K562 (cell line): ENCODE measurements at regions not wholly inside any gene's neighbourhood (a gene's known extent, or its start where the extent isn't known, plus 50 kb on each side); places are given as distances from the start of the nearest gene placed in this dataset.

Experiments used
- DPF2 ChIP-seq: fragments of 450-650 bp; IDR thresholded peaks from 2 replicates; pipeline ENCODE4 v1.6.1; 2016
- EWSR1 ChIP-seq: fragments of 450-650 bp; IDR thresholded peaks from 2 replicates; pipeline ENCODE4 v1.6.1; 2018; ENCODE audit warnings: borderline replicate concordance, mild to moderate bottlenecking, low read depth, moderate library complexity; ENCODE audit not compliant: partially characterized antibody
- FOXJ3 ChIP-seq: sonication (generic); formaldehyde crosslinking; IDR thresholded peaks from 2 replicates; pipeline ENCODE4 v1.4.0; 2020; ENCODE audit warnings: mild to moderate bottlenecking, missing genetic modification reagents
- MCM7 ChIP-seq, 2 experiments: fragments of 450-650 bp; IDR thresholded peaks; 2 replicates each; pipeline ENCODE4 v1.6.1; 2016 to 2018
- MYBL2 ChIP-seq, 2 experiments: fragments of 450-650 bp in 1 of 2; sonication (generic) in 1 of 2; formaldehyde crosslinking in 1 of 2; IDR thresholded peaks; 2 replicates each; pipeline versions ENCODE4 v1.6.1 to v1.8.1; 2017 to 2022; ENCODE audit warnings: borderline replicate concordance in 1 of 2, inconsistent platforms in 1 of 2, low read depth in 1 of 2, mild to moderate bottlenecking in 1 of 2, missing genetic modification reagents in 1 of 2, moderate library complexity in 1 of 2
- SNAPC5 ChIP-seq: fragments of 250-450 bp; sonication (Bioruptor Pico); IDR thresholded peaks from 2 replicates; pipeline ENCODE4 v1.8.0; 2021; ENCODE audit warnings: moderate library complexity, mild to moderate bottlenecking, inconsistent platforms
- TCFL5 ChIP-seq: fragments of 250-450 bp; sonication (Bioruptor Pico); conservative IDR thresholded peaks from 2 replicates; pipeline ENCODE4 v1.6.1; 2021; ENCODE audit warnings: mild to moderate bottlenecking, moderate library complexity, matching md5 sums
- ZC3H4 ChIP-seq: sonication (generic); formaldehyde crosslinking; IDR thresholded peaks from 2 replicates; pipeline ENCODE4 v1.9.0; 2021; ENCODE audit warnings: missing genetic modification reagents, borderline replicate concordance
- ZEB2 ChIP-seq: fragments of 450-650 bp; IDR thresholded peaks from 2 replicates; pipeline ENCODE4 v1.6.1; 2016
- TF ChIP-seq, protein P1 (sequence below): fragments of 250-450 bp; sonication (Bioruptor Pico); IDR thresholded peaks from 2 replicates; pipeline ENCODE4 v1.5.0; 2021
- TF ChIP-seq, protein P2 (sequence below): fragments of 200-600 bp; sonication (generic); IDR thresholded peaks from one replicate; pipeline ENCODE4 v1.6.1; 2012; ENCODE audit warnings: mild to moderate bottlenecking, low read depth, low read length, inconsistent platforms
- TF ChIP-seq, protein P3 (sequence below): fragments of 250-450 bp; sonication (Bioruptor Pico); IDR thresholded peaks from 2 replicates; pipeline ENCODE4 v1.8.0; 2021; ENCODE audit warnings: borderline replicate concordance, mild to moderate bottlenecking, moderate library complexity; ENCODE audit not compliant: poor library complexity, severe bottlenecking

DNA sequence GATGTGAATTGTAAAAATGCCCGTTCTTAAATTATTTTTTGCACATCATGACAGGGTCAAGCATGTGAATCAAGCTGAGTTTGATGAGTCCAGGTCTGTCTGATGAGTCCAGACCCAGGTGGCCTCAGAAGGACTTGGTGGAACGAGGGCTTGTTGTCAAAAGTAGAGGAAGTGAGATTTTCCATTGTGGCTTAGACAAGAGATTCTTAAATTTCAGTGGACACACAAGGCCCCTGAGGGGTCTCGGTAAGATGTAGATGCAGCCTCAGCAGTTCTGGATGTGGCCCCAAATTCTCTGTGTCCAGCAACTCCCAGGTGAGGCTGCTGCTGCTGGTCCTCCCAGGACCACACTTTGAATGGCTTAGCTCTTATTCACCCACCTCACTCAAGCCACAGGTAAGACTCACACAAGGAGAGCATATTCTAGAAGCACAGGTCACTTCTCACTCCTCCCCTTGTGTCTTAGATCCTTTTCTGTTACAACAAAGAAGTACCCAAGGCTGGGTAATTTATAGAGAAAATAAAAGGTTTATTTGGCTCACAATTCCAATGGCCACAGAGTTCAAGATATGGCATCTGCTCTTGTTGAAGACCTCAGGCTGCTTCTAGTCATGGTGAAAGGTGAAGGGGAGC lies 98.8 kb downstream of the GGTLC2 start (continued):
- TF ChIP-seq EWSR1 = no peak
- TF ChIP-seq ZEB2 = no peak
- no peak for TF ChIP-seq DPF2
- TF ChIP-seq MCM7 (IDR thresholded peaks at IDR 0.05) = no peak
- no peak for TF ChIP-seq TCFL5
- TF ChIP-seq, protein P1, sequence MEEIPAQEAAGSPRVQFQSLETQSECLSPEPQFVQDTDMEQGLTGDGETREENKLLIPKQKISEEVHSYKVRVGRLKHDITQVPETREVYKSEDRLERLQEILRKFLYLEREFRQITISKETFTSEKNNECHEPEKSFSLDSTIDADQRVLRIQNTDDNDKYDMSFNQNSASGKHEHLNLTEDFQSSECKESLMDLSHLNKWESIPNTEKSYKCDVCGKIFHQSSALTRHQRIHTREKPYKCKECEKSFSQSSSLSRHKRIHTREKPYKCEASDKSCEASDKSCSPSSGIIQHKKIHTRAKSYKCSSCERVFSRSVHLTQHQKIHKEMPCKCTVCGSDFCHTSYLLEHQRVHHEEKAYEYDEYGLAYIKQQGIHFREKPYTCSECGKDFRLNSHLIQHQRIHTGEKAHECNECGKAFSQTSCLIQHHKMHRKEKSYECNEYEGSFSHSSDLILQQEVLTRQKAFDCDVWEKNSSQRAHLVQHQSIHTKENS (CRISPR knock-in tag) = peak; percentile 88; the same call in 1 of the 2 replicates
- TF ChIP-seq SNAPC5 (CRISPR knock-in tag) = no peak
- TF ChIP-seq FOXJ3 = 0 out of 2 replicates have a peak, but pooled peaks have one; percentile 7
- TF ChIP-seq, protein P2, sequence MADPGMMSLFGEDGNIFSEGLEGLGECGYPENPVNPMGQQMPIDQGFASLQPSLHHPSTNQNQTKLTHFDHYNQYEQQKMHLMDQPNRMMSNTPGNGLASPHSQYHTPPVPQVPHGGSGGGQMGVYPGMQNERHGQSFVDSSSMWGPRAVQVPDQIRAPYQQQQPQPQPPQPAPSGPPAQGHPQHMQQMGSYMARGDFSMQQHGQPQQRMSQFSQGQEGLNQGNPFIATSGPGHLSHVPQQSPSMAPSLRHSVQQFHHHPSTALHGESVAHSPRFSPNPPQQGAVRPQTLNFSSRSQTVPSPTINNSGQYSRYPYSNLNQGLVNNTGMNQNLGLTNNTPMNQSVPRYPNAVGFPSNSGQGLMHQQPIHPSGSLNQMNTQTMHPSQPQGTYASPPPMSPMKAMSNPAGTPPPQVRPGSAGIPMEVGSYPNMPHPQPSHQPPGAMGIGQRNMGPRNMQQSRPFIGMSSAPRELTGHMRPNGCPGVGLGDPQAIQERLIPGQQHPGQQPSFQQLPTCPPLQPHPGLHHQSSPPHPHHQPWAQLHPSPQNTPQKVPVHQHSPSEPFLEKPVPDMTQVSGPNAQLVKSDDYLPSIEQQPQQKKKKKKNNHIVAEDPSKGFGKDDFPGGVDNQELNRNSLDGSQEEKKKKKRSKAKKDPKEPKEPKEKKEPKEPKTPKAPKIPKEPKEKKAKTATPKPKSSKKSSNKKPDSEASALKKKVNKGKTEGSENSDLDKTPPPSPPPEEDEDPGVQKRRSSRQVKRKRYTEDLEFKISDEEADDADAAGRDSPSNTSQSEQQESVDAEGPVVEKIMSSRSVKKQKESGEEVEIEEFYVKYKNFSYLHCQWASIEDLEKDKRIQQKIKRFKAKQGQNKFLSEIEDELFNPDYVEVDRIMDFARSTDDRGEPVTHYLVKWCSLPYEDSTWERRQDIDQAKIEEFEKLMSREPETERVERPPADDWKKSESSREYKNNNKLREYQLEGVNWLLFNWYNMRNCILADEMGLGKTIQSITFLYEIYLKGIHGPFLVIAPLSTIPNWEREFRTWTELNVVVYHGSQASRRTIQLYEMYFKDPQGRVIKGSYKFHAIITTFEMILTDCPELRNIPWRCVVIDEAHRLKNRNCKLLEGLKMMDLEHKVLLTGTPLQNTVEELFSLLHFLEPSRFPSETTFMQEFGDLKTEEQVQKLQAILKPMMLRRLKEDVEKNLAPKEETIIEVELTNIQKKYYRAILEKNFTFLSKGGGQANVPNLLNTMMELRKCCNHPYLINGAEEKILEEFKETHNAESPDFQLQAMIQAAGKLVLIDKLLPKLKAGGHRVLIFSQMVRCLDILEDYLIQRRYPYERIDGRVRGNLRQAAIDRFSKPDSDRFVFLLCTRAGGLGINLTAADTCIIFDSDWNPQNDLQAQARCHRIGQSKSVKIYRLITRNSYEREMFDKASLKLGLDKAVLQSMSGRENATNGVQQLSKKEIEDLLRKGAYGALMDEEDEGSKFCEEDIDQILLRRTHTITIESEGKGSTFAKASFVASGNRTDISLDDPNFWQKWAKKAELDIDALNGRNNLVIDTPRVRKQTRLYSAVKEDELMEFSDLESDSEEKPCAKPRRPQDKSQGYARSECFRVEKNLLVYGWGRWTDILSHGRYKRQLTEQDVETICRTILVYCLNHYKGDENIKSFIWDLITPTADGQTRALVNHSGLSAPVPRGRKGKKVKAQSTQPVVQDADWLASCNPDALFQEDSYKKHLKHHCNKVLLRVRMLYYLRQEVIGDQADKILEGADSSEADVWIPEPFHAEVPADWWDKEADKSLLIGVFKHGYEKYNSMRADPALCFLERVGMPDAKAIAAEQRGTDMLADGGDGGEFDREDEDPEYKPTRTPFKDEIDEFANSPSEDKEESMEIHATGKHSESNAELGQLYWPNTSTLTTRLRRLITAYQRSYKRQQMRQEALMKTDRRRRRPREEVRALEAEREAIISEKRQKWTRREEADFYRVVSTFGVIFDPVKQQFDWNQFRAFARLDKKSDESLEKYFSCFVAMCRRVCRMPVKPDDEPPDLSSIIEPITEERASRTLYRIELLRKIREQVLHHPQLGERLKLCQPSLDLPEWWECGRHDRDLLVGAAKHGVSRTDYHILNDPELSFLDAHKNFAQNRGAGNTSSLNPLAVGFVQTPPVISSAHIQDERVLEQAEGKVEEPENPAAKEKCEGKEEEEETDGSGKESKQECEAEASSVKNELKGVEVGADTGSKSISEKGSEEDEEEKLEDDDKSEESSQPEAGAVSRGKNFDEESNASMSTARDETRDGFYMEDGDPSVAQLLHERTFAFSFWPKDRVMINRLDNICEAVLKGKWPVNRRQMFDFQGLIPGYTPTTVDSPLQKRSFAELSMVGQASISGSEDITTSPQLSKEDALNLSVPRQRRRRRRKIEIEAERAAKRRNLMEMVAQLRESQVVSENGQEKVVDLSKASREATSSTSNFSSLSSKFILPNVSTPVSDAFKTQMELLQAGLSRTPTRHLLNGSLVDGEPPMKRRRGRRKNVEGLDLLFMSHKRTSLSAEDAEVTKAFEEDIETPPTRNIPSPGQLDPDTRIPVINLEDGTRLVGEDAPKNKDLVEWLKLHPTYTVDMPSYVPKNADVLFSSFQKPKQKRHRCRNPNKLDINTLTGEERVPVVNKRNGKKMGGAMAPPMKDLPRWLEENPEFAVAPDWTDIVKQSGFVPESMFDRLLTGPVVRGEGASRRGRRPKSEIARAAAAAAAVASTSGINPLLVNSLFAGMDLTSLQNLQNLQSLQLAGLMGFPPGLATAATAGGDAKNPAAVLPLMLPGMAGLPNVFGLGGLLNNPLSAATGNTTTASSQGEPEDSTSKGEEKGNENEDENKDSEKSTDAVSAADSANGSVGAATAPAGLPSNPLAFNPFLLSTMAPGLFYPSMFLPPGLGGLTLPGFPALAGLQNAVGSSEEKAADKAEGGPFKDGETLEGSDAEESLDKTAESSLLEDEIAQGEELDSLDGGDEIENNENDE = no peak
- TF ChIP-seq ZC3H4 = no peak
- TF ChIP-seq, protein P3, sequence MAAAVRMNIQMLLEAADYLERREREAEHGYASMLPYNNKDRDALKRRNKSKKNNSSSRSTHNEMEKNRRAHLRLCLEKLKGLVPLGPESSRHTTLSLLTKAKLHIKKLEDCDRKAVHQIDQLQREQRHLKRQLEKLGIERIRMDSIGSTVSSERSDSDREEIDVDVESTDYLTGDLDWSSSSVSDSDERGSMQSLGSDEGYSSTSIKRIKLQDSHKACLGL = peak; percentile 3
- TF ChIP-seq MYBL2 (IDR thresholded peaks at IDR 0.05; ENCODE audit: low read depth) = no peak
- TF ChIP-seq MYBL2 (CRISPR knock-in tag; IDR thresholded peaks at IDR 0.05; ENCODE audit: borderline replicate concordance) = no peak
